HG03097 (cell line): ENCODE measurements at regions not wholly inside any gene's neighbourhood (a gene's known extent, or its start where the extent isn't known, plus 50 kb on each side); places are given as distances from the start of the nearest gene placed in this dataset.
"Not testable (repeated sequence)": the region's sequence is repeated elsewhere in the genome, so short reads cannot be mapped to it uniquely, and the experiment has no call there.

Experiments used
- ATAC-seq: cut with Tn5 transposase; IDR thresholded peaks from one replicate; pipeline ENCODE4 v1.9.1; 2021; ENCODE audit not compliant: unreplicated experiment, low FRiP score

GRCh38 chr2:13758412-13758811 lies 874.1 kb upstream of the LRATD1 start:
- ATAC-seq = no peak

DNA sequence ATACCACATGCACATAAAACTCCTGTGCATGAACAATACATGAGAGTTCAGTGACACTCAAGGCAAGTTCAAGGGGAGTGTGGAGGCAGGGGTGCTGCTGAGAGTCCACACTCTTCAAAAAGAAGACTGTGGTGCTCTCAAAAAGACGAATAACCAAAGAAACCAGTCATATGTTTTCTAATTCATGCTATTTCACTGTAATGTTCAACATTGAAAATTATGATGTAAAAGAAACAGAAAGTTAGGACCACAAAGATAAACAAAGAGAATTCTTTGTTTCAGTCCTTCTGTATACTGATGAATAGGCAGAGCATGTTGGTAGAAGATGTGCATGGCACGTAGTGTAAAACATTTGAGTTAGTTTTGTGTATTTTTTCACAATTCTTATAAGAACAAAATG lies 864.2 kb upstream of the LRATD1 start:
- ATAC-seq = no peak

DNA sequence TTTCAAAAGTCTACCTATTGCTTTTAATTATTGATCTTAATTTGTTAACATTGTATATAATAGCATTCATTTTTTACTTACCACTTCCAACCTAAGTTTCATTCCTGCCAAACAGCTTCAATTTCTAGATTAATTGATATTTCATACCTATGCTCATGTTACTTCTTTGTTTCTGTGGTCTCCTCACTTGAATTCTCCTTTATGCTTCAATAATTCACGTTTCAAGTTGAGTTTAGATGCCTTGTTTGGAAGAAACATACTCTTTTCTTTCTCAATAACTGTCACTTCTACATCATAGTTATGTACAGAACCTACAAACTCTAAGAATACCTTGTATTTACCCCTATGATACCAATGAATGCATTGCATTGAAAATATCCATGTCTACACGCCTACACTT lies 862.2 kb upstream of the LRATD1 start:
- ATAC-seq = no peak

- no peak for ATAC-seq
These were observed 852.5 kb upstream of the LRATD1 start for GRCh38 chr2:13779996-13780395.

GRCh38 chr2:13791019-13791547 lies 841.4 kb upstream of the LRATD1 start:
- no peak for ATAC-seq

- ATAC-seq = no peak
These were observed 826.0 kb upstream of the LRATD1 start for GRCh38 chr2:13806539-13806938.

GRCh38 chr2:13813236-13813635 lies 819.3 kb upstream of the LRATD1 start:
- ATAC-seq = no peak

GRCh38 chr2:13818002-13818401 lies 814.5 kb upstream of the LRATD1 start:
- ATAC-seq = no peak

DNA sequence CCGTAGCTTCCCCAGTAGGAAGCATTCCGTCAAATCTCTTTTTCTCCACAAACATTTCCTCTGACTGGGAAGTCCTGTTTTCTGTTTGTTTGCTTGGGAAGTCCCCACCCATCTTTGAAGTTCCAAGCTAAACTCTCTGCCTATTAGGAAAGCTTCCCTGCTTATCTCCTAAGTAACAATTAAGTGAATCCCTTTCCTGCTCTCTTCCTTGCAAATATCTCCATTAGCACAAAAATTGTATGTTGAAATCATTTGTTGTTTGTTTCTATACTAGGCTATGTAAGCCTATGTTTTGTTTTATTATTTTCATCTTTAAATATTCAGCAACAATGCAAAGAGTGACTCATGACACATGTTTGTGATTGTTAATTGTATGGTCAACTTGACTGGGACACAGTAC lies 812.6 kb upstream of the LRATD1 start:
- no peak for ATAC-seq

DNA sequence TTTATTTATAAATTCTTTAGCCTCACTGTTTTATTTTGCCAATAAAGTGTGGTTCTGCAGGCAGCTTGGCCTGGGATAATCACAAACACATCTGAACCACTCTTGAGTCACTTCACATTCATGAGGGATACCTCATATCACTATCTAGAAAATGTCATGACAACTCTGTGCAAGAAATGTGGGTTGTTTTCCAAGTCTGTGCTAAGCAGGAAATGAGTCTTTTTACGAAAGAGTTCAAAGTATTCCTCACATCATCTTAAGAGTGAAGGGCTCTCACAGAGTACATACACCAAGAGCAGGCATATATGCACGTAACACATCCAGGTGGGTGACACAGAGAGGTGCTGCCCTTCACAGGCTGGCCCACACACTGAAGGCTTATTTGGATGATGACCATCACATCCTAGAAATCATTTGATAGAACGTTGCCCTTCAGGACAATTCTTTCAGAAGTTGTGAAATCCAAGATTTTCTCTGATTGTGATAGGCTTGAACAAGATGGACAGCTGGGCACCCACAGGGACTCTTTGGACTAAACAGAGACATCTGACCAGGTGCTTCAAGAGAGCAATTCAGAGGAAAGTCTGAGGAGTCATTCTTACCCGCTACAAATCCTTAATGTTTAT lies 811.1 kb upstream of the LRATD1 start:
- no peak for ATAC-seq

DNA sequence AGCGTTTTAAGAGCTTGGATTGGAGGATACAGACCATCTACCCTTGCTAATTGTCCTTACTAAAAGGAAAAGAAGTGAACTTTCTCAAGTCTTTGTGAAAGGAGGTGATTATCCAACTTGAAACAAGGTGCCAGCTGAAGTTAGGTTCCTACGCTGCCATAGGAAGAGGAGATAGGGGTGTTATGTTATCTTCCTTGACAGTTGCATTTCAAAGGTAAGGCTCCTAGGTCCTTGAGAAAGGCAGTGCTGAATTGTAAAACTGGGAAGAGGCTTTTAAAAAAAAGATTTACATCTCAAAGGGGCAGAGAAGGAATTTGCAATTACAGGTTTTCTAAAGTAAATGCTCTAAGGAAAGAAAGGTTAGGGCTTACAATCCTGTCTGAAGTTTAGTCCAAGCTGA lies 810.2 kb upstream of the LRATD1 start:
- ATAC-seq = no peak

- no peak for ATAC-seq
These were observed 806.1 kb upstream of the LRATD1 start for GRCh38 chr2:13826314-13826853.

- no peak for ATAC-seq
These were observed 773.9 kb upstream of the LRATD1 start for GRCh38 chr2:13858626-13859025.

DNA sequence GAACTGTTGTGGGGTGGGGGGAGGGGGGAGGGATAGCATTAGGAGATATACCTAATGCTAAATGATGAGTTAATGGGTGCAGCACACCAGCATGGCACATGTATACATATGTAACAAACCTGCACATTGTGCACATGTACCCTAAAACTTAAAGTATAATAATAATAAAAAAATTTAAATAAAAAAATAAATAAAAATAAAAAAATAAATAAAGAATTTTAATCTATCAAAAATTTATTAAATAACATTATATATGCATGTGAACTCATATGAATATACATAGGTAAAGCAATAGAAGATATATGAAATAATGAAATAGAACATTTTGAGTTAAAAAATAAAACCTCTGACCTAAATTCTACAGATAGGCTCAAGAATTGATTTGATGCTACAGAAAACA lies 764.2 kb upstream of the LRATD1 start:
- ATAC-seq = not testable (repeated sequence)

GRCh38 chr2:13876491-13877037 lies 756.0 kb upstream of the LRATD1 start:
- ATAC-seq = no peak

DNA sequence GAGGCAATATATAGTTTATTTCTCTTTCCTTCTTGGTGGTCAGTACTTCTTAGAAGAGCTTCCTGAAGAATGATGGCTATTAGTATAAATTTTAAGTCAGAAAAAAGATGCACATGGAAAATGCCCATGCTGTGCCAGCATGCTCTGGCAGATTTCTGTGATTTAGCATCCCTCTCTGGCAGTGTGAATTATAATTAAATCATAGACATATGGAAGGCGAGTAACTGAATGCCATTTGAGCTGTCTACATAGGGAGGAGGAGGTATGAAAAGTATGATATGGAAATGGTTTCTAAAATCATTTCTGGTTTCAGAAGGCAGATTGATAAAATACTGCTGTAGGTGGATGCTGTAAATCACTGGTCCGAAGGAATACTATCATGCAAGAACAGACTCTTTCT lies 754.9 kb upstream of the LRATD1 start:
- ATAC-seq = no peak

- ATAC-seq = no peak
These were observed 748.1 kb upstream of the LRATD1 start for GRCh38 chr2:13884291-13884976.

GRCh38 chr2:13901526-13901925 lies 731.0 kb upstream of the LRATD1 start:
- no peak for ATAC-seq

DNA sequence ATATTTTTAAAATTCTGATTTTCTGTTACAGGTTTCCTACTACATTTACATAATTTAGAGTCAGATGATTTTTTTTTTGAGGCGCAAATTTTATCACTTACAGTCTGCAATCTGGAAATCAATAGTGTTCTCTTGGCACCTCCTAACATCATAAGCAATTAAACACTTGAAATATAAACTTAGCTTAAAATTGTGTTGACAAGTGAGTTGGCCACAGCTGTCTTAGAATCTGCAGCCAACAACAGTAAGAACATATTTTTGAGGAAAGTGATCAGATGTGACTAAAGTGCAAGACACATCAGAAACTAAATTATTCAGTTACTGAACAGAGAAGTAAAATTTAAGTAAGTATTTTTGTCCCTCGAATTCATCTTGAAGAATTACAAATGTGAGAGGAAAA lies 726.7 kb upstream of the LRATD1 start:
- ATAC-seq = no peak

GRCh38 chr2:13916066-13916465 lies 716.5 kb upstream of the LRATD1 start:
- no peak for ATAC-seq

DNA sequence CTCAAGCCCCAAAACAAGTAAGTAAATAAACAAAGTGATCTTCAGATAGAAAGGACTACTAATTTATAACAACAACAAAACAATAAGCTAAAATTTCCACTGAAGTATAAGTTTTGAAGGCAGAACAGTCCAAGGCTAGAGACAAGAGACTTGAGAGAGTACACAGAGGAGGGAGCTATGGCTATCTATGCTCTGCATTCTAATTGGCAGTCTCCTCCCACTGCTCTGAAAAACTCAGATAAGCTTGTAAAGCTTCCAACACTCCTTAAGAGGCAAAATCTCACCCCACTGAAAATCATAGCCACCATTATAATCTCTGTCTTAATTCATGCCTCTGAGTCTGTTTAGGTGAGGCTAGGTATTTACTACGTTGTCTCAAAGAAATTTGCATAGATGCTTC lies 714.6 kb upstream of the LRATD1 start:
- ATAC-seq = no peak

DNA sequence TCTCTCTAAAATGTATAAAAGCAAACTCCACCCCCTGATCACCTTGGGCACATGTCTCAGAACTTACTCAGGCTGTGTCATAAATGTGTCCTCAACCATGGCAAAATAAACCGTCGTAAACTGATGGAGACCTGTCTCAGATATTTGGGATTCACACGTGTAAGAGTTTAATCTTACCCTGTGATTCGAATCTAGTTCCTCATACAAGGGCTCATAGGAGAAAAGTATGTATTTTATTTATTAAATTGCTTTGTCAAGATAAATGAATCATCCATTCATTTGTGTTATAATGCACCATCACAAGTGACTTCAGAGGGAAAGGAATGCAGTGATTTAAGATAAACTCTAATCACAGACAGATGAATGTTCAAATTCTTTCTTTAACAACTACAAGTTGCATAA lies 712.5 kb upstream of the LRATD1 start:
- no peak for ATAC-seq
